ENCODE measurements at regions not wholly inside any gene's neighbourhood (a gene's known extent, or its start where the extent isn't known, plus 50 kb on each side); places are given as distances from the start of the nearest gene placed in this dataset.

GRCh38 chr6:14190191-14190928 is 72.8 kb downstream of the CD83 start:
- no peak overlapping the region for H3K56ac ChIP-seq (ENCODE audit: insufficient read length, low read depth, low read length)
- no peak overlapping the region for H3K14ac ChIP-seq (ENCODE audit: insufficient read depth, low read length)
- H4K20me1 ChIP-seq (ENCODE audit: control insufficient read depth, insufficient read depth, insufficient read length) = no peaks in the 10 kb centered on the region
- H3T11ph ChIP-seq (ENCODE audit: low read length) = no peak overlapping the region
- H2BK5ac ChIP-seq (ENCODE audit: insufficient read length, low read length) = no peak overlapping the region
- no peak overlapping the region for H3K9ac ChIP-seq (ENCODE audit: extremely low read depth, insufficient read length, low read length)
- H3K23ac ChIP-seq (ENCODE audit: insufficient read length, low read depth, low read length) = no peak overlapping the region
- no peak overlapping the region for H3K4me2 ChIP-seq (ENCODE audit: insufficient read depth, insufficient read length, low read length)
- no peaks in the 10 kb centered on the region for H3K27me3 ChIP-seq (ENCODE audit: insufficient read depth, low read length)
- H3K79me1 ChIP-seq (ENCODE audit: insufficient read depth, low read depth, low read length, poor library complexity, severe bottlenecking) = no peaks in the 10 kb centered on the region
- Mint-ChIP-seq H3K36me3 (ENCODE audit: insufficient read depth in 1 of 3, low read depth in 3 of 3) (peaks cover under 1 to 1% (median under 1%) of the 10 kb centered on the region in 3 experiments; a peak in 4 of 7 replicates), H3K27ac (no peak overlapping the region), H3K4me1 (peaks cover 24 to 25% of the 10 kb centered on the region in 2 experiments), H3K4me3 (no peak overlapping the region), H3K9me3 (peaks cover under 1 to 2% of the 10 kb centered on the region in 2 experiments; a peak in 3 of 5 replicates), H3K27me3 (ENCODE audit: low read depth) (peaks cover 11% of the 10 kb centered on the region)
- H3K9me3 ChIP-seq (ENCODE audit: control insufficient read depth, low read depth, low read length) = no peaks in the 10 kb centered on the region
- no peaks in the 10 kb centered on the region; the same call in 1 of the 2 replicates for H3K4me1 ChIP-seq (ENCODE audit: insufficient read depth, low read length)
- no peak overlapping the region for H2AK5ac ChIP-seq (ENCODE audit: insufficient read length, low read length)
- no peak overlapping the region for H2BK20ac ChIP-seq (ENCODE audit: low read depth, low read length, poor library complexity, severe bottlenecking)
- H3K79me2 ChIP-seq (ENCODE audit: insufficient read depth, low read length) = no peaks in the 10 kb centered on the region
- no peak overlapping the region for H3K4ac ChIP-seq (ENCODE audit: low read depth, low read length)
- no peak overlapping the region for H2AFZ ChIP-seq (ENCODE audit: low read length)
- no peak for TF ChIP-seq CTCF (conservative IDR thresholded peaks at IDR 0.05)
- H3K18ac ChIP-seq (ENCODE audit: insufficient read length, low read depth, low read length) = no peak overlapping the region
- no peak for DNase-seq
- H4K8ac ChIP-seq (replicated peaks; ENCODE audit: insufficient read length, low read depth, low read length) = no peak overlapping the region
- no peak overlapping the region for H2BK15ac ChIP-seq (ENCODE audit: low read depth, low read length)
- no peak overlapping the region for H2BK120ac ChIP-seq (ENCODE audit: low read depth, low read length, poor library complexity, severe bottlenecking)
- H4K91ac ChIP-seq (ENCODE audit: insufficient read length, low read depth, low read length) = no peak overlapping the region
- no CpG with 5 or more reads among the region's 6 CpGs for WGBS (ENCODE audit: extremely low coverage, insufficient read length, low lambda C conversion rate)
- H2BK12ac ChIP-seq (ENCODE audit: insufficient read length, low read depth, low read length) = no peak overlapping the region
- no peak overlapping the region for H4K5ac ChIP-seq (ENCODE audit: insufficient read length, low read depth, low read length)
- H3K27ac ChIP-seq (ENCODE audit: insufficient read length, low read depth, low read length) = no peak overlapping the region
- H3K23me2 ChIP-seq (ENCODE audit: insufficient read length, low read depth, low read length, poor library complexity, severe bottlenecking) = no peaks in the 10 kb centered on the region
